ENCODE measurements at regions not wholly inside any gene's neighbourhood (a gene's known extent, or its start where the extent isn't known, plus 50 kb on each side); places are given as distances from the start of the nearest gene placed in this dataset.

- no peak for TF ChIP-seq CHD7 (IDR thresholded peaks at IDR 0.05; ENCODE audit: insufficient replicate concordance, low read length)
Measured at GRCh38 chr2:12982149-12982584, 265.4 kb downstream of the TRIB2 start (continued).

All from H1 (cell line).